ENCODE measurements at regions not wholly inside any gene's neighbourhood (a gene's known extent, or its start where the extent isn't known, plus 50 kb on each side); places are given as distances from the start of the nearest gene placed in this dataset.
"Not testable (repeated sequence)": the region's sequence is repeated elsewhere in the genome, so short reads cannot be mapped to it uniquely, and the experiment has no call there.

- TF ChIP-seq CTCF (IDR thresholded peaks at IDR 0.05; ENCODE audit: extremely low read depth, missing control alignments) = no peak
- no peak for DNase-seq (ENCODE audit: low spot score)
Measured at GRCh38 chr18:55737781-55738468, 149.9 kb upstream of the TCF4 start.

GRCh38 chr18:55737266-55737665, 149.3 kb upstream of the TCF4 start:
- no peak for DNase-seq (ENCODE audit: low spot score)
- no peak for TF ChIP-seq CTCF (IDR thresholded peaks at IDR 0.05; ENCODE audit: extremely low read depth, missing control alignments)

- DNase-seq (ENCODE audit: low spot score) = no peak
- no peak for TF ChIP-seq CTCF (IDR thresholded peaks at IDR 0.05; ENCODE audit: extremely low read depth, missing control alignments)
Measured at GRCh38 chr18:55735969-55736368, 148.0 kb upstream of the TCF4 start.

- DNase-seq (ENCODE audit: low spot score) = no peak
- TF ChIP-seq CTCF (IDR thresholded peaks at IDR 0.05; ENCODE audit: extremely low read depth, missing control alignments) = no peak
Measured at GRCh38 chr18:55735199-55735855, 147.3 kb upstream of the TCF4 start.

- DNase-seq (ENCODE audit: low spot score) = no peak
Measured at GRCh38 chr18:55732227-55733106, 144.5 kb upstream of the TCF4 start.

GRCh38 chr18:55731594-55732042, 143.6 kb upstream of the TCF4 start:
- no peak for TF ChIP-seq CTCF (IDR thresholded peaks at IDR 0.05; ENCODE audit: extremely low read depth, missing control alignments)
- DNase-seq (ENCODE audit: low spot score) = no peak

More at GRCh38 chr18:55732227-55733106, 144.5 kb upstream of the TCF4 start:
- no peak for TF ChIP-seq CTCF (IDR thresholded peaks at IDR 0.05; ENCODE audit: extremely low read depth, missing control alignments)

- DNase-seq (ENCODE audit: low spot score) = not testable (repeated sequence)
Measured at GRCh38 chr18:55721006-55721405, 133.0 kb upstream of the TCF4 start.
